Immature natural killer cell (primary cell): ENCODE measurements at regions not wholly inside any gene's neighbourhood (a gene's known extent, or its start where the extent isn't known, plus 50 kb on each side); places are given as distances from the start of the nearest gene placed in this dataset.
"Not testable (repeated sequence)": the region's sequence is repeated elsewhere in the genome, so short reads cannot be mapped to it uniquely, and the experiment has no call there.

ENCODE experiments used
- DNase-seq, 3 donors: peaks; one replicate each; pipeline ENCODE4 v3.0.0; 2022; ENCODE audit warnings: mixed read lengths in 1 of 3
- H3K27ac Mint-ChIP-seq, 6 donors: one replicate each; pipeline ENCODE4 v1.8.0; 2020; ENCODE audit warnings: mixed read lengths in 6 of 6, mild to moderate bottlenecking in 5 of 6, inconsistent platforms in 4 of 6, moderate library complexity in 3 of 6
- H3K27me3 Mint-ChIP-seq, 3 donors: one replicate each; pipeline ENCODE4 v1.8.0; 2020 to 2021; ENCODE audit warnings: low read depth in 3 of 3, mild to moderate bottlenecking in 3 of 3, mixed read lengths in 3 of 3, moderate library complexity in 3 of 3, inconsistent platforms in 1 of 3
- H3K36me3 Mint-ChIP-seq, 3 donors: one replicate each; pipeline ENCODE4 v1.8.0; 2020; ENCODE audit warnings: mixed read lengths in 3 of 3, inconsistent platforms in 2 of 3, mild to moderate bottlenecking in 2 of 3
- H3K4me1 Mint-ChIP-seq, 2 donors: one replicate each; pipeline ENCODE4 v1.8.0; 2020; ENCODE audit warnings: inconsistent platforms in 2 of 2, mild to moderate bottlenecking in 2 of 2, mixed read lengths in 2 of 2, moderate library complexity in 1 of 2
- H3K4me3 Mint-ChIP-seq, 5 donors: one replicate each; pipeline ENCODE4 v1.8.0; 2020; ENCODE audit warnings: mild to moderate bottlenecking in 5 of 5, mixed read lengths in 5 of 5, inconsistent platforms in 3 of 5, moderate library complexity in 3 of 5
- H3K9me3 Mint-ChIP-seq, 6 donors: one replicate each; pipeline ENCODE4 v1.8.0; 2020; ENCODE audit warnings: mild to moderate bottlenecking in 6 of 6, mixed read lengths in 6 of 6, inconsistent platforms in 4 of 6, moderate library complexity in 3 of 6

- Mint-ChIP-seq H3K9me3 (peaks cover 11 to 41% (median 21%) of the 10 kb centered on the region in 6 donors), H3K27ac (no peak overlapping the region), H3K4me1 (no peaks in the 10 kb centered on the region), H3K27me3 (peaks cover 0 to 5% (median 0%) of the 10 kb centered on the region in 3 donors), H3K4me3 (no peak overlapping the region), H3K36me3 (peaks cover 0 to 6% (median 0%) of the 10 kb centered on the region in 3 donors)
- DNase-seq, result no peak
These were observed 88.6 kb upstream of the DLGAP1 start for GRCh38 chr18:4543711-4544110.

- Mint-ChIP-seq H3K27me3 (peaks cover 0 to 3% (median 2%) of the 10 kb centered on the region in 3 donors), H3K9me3 (peaks cover 20 to 55% (median 30%) of the 10 kb centered on the region in 6 donors), H3K4me3 (no peak overlapping the region), H3K27ac (no peak overlapping the region), H3K4me1 (no peaks in the 10 kb centered on the region), H3K36me3 (peaks cover 0 to 6% (median 4%) of the 10 kb centered on the region in 3 donors)
- DNase-seq, result no peak
These were observed 86.5 kb upstream of the DLGAP1 start for GRCh38 chr18:4541588-4541987.

- no peak overlapping the region for H3K4me3 Mint-ChIP-seq
- peaks cover 23 to 70% (median 46%) of the 10 kb centered on the region in 6 donors for H3K9me3 Mint-ChIP-seq
- DNase-seq, result no peak
- H3K27me3 Mint-ChIP-seq, result peaks cover 0 to 3% (median 2%) of the 10 kb centered on the region in 3 donors
- no peak overlapping the region for H3K27ac Mint-ChIP-seq
- no peaks in the 10 kb centered on the region for H3K4me1 Mint-ChIP-seq
- peaks cover 3 to 5% (median 4%) of the 10 kb centered on the region in 3 donors for H3K36me3 Mint-ChIP-seq
These were observed 81.3 kb upstream of the DLGAP1 start for GRCh38 chr18:4536447-4536846.

GRCh38 chr18:4528405-4528804, 73.3 kb upstream of the DLGAP1 start:
- no peak overlapping the region for H3K4me3 Mint-ChIP-seq
- H3K27ac Mint-ChIP-seq, result no peak overlapping the region
- H3K9me3 Mint-ChIP-seq, result peaks cover 17 to 69% (median 39%) of the 10 kb centered on the region in 6 donors
- no peak for DNase-seq
- H3K36me3 Mint-ChIP-seq, result peaks cover 0 to 6% (median 3%) of the 10 kb centered on the region in 3 donors
- H3K27me3 Mint-ChIP-seq, result peaks cover 0 to 5% (median 2%) of the 10 kb centered on the region in 3 donors
- H3K4me1 Mint-ChIP-seq, result no peaks in the 10 kb centered on the region

- not testable (repeated sequence) for DNase-seq, H3K4me1 Mint-ChIP-seq, H3K27ac Mint-ChIP-seq, H3K36me3 Mint-ChIP-seq, H3K4me3 Mint-ChIP-seq, H3K27me3 Mint-ChIP-seq
- H3K9me3 Mint-ChIP-seq, result peaks cover 15 to 64% (median 36%) of the 10 kb centered on the region in 6 donors
These were observed 72.7 kb upstream of the DLGAP1 start for GRCh38 chr18:4527826-4528225.

GRCh38 chr18:4524096-4524495, 69.0 kb upstream of the DLGAP1 start:
- DNase-seq, result no peak
- peaks cover 0 to 2% (median 2%) of the 10 kb centered on the region in 3 donors for H3K27me3 Mint-ChIP-seq
- H3K9me3 Mint-ChIP-seq, result peaks cover 10 to 60% (median 26%) of the 10 kb centered on the region in 6 donors
- no peaks in the 10 kb centered on the region for H3K4me1 Mint-ChIP-seq
- peaks cover 0 to 3% (median 3%) of the 10 kb centered on the region in 3 donors for H3K36me3 Mint-ChIP-seq
- H3K27ac Mint-ChIP-seq, result no peak overlapping the region
- no peak overlapping the region for H3K4me3 Mint-ChIP-seq

GRCh38 chr18:4511166-4511565, 56.1 kb upstream of the DLGAP1 start:
- H3K27ac Mint-ChIP-seq, result no peak overlapping the region
- H3K4me1 Mint-ChIP-seq, result no peaks in the 10 kb centered on the region
- H3K27me3 Mint-ChIP-seq, result peaks cover 0 to 8% (median 4%) of the 10 kb centered on the region in 3 donors
- peaks cover 14 to 30% (median 21%) of the 10 kb centered on the region in 6 donors for H3K9me3 Mint-ChIP-seq
- H3K4me3 Mint-ChIP-seq, result no peak overlapping the region
- H3K36me3 Mint-ChIP-seq, result no peaks in the 10 kb centered on the region
- DNase-seq, result no peak

- Mint-ChIP-seq H3K4me3 (no peak overlapping the region), H3K27me3 (peaks cover 0 to 6% (median 6%) of the 10 kb centered on the region in 3 donors), H3K27ac (no peak overlapping the region), H3K9me3 (peaks cover 13 to 30% (median 22%) of the 10 kb centered on the region in 6 donors), H3K4me1 (no peaks in the 10 kb centered on the region), H3K36me3 (no peaks in the 10 kb centered on the region)
- no peak for DNase-seq
These were observed 55.6 kb upstream of the DLGAP1 start for GRCh38 chr18:4510711-4511110.

GRCh38 chr18:4510160-4510559, 55.1 kb upstream of the DLGAP1 start:
- Mint-ChIP-seq H3K36me3 (no peaks in the 10 kb centered on the region), H3K4me3 (no peak overlapping the region), H3K27me3 (peaks cover 0 to 6% (median 6%) of the 10 kb centered on the region in 3 donors), H3K27ac (no peak overlapping the region), H3K4me1 (no peaks in the 10 kb centered on the region), H3K9me3 (peaks cover 11 to 33% (median 23%) of the 10 kb centered on the region in 6 donors)
- DNase-seq, result no peak
